MG63 (cell line): ENCODE measurements at regions not wholly inside any gene's neighbourhood (a gene's known extent, or its start where the extent isn't known, plus 50 kb on each side); places are given as distances from the start of the nearest gene placed in this dataset.
"Not testable (repeated sequence)": the region's sequence is repeated elsewhere in the genome, so short reads cannot be mapped to it uniquely, and the experiment has no call there.

ENCODE experiments used
- DNase-seq: peaks from one replicate; pipeline ENCODE4 v3.0.0-alpha.2; 2020
- H3K27me3 ChIP-seq: fragments of 250-450 bp; sonication (Bioruptor Pico); 2 replicates; pipeline ENCODE4 v1.5.1; 2020; ENCODE audit warnings: mild to moderate bottlenecking, moderate library complexity
- H3K36me3 ChIP-seq: fragments of 250-450 bp; sonication (Bioruptor Pico); 2 replicates; pipeline ENCODE4 v1.5.1; 2020; ENCODE audit warnings: mild to moderate bottlenecking, moderate library complexity
- H3K4me3 ChIP-seq: fragments of 250-450 bp; sonication (Bioruptor Pico); 2 replicates; pipeline ENCODE4 v1.5.1; 2020; ENCODE audit warnings: mild to moderate bottlenecking, moderate library complexity
- H3K9me3 ChIP-seq: fragments of 250-450 bp; sonication (Bioruptor Pico); 2 replicates; pipeline ENCODE4 v1.5.1; 2020; ENCODE audit warnings: mild to moderate bottlenecking, moderate library complexity

- DNase-seq = no peak
- Histone ChIP-seq H3K9me3 (no peaks in the 10 kb centered on the region), H3K36me3 (no peaks in the 10 kb centered on the region), H3K4me3 (no peak overlapping the region), H3K27me3 (no peaks in the 10 kb centered on the region)
Observed at GRCh38 chr13:80157261-80157932, 183.5 kb downstream of the SPRY2 start.

- H3K27me3 ChIP-seq, H3K9me3 ChIP-seq, H3K36me3 ChIP-seq, DNase-seq, H3K4me3 ChIP-seq: not testable (repeated sequence)
Observed at GRCh38 chr13:80152142-80152541, 188.8 kb downstream of the SPRY2 start.

GRCh38 chr13:80151016-80151415, 189.9 kb downstream of the SPRY2 start:
- no peak for DNase-seq
- no peaks in the 10 kb centered on the region; the same call in 1 of the 2 replicates for H3K9me3 ChIP-seq
- no peaks in the 10 kb centered on the region for H3K36me3 ChIP-seq
- H3K4me3 ChIP-seq = no peak overlapping the region
- H3K27me3 ChIP-seq = no peaks in the 10 kb centered on the region

- H3K4me3 ChIP-seq = no peak overlapping the region
- no peaks in the 10 kb centered on the region for H3K36me3 ChIP-seq
- H3K9me3 ChIP-seq = no peaks in the 10 kb centered on the region; the same call in 1 of the 2 replicates
- no peaks in the 10 kb centered on the region for H3K27me3 ChIP-seq
- no peak for DNase-seq
Observed at GRCh38 chr13:80149736-80150135, 191.2 kb downstream of the SPRY2 start.

GRCh38 chr13:80145171-80145690, 195.7 kb downstream of the SPRY2 start:
- H3K4me3 ChIP-seq = no peak overlapping the region
- H3K27me3 ChIP-seq = no peaks in the 10 kb centered on the region
- no peaks in the 10 kb centered on the region for H3K36me3 ChIP-seq
- no peaks in the 10 kb centered on the region; the same call in 1 of the 2 replicates for H3K9me3 ChIP-seq
- DNase-seq = no peak

GRCh38 chr13:80144493-80144892, 196.4 kb downstream of the SPRY2 start:
- no peaks in the 10 kb centered on the region for H3K36me3 ChIP-seq
- no peak for DNase-seq
- H3K4me3 ChIP-seq = no peak overlapping the region
- H3K27me3 ChIP-seq = no peaks in the 10 kb centered on the region
- H3K9me3 ChIP-seq = no peaks in the 10 kb centered on the region; the same call in 1 of the 2 replicates

GRCh38 chr13:80141123-80141849, 199.6 kb downstream of the SPRY2 start:
- Histone ChIP-seq H3K36me3 (no peaks in the 10 kb centered on the region), H3K27me3 (no peaks in the 10 kb centered on the region), H3K4me3 (no peak overlapping the region), H3K9me3 (no peaks in the 10 kb centered on the region)
- peak; percentile 35 for DNase-seq

GRCh38 chr13:80140685-80141084, 200.2 kb downstream of the SPRY2 start:
- H3K9me3 ChIP-seq = no peaks in the 10 kb centered on the region
- no peaks in the 10 kb centered on the region for H3K27me3 ChIP-seq
- H3K36me3 ChIP-seq = no peaks in the 10 kb centered on the region
- no peak overlapping the region for H3K4me3 ChIP-seq
- DNase-seq = no peak

- no peak for DNase-seq
- Histone ChIP-seq H3K9me3 (no peaks in the 10 kb centered on the region), H3K36me3 (no peaks in the 10 kb centered on the region), H3K4me3 (no peak overlapping the region), H3K27me3 (no peaks in the 10 kb centered on the region)
Observed at GRCh38 chr13:80139196-80139595, 201.7 kb downstream of the SPRY2 start.

- Histone ChIP-seq H3K9me3 (no peaks in the 10 kb centered on the region), H3K27me3 (no peaks in the 10 kb centered on the region)
- no peak for DNase-seq
Observed at GRCh38 chr13:80137994-80138393, 202.9 kb downstream of the SPRY2 start.

GRCh38 chr13:80134346-80134745, 206.6 kb downstream of the SPRY2 start:
- Histone ChIP-seq H3K27me3 (no peaks in the 10 kb centered on the region), H3K9me3 (no peaks in the 10 kb centered on the region), H3K36me3 (no peaks in the 10 kb centered on the region), H3K4me3 (no peak overlapping the region)
- DNase-seq = no peak

More at GRCh38 chr13:80137994-80138393, 202.9 kb downstream of the SPRY2 start:
- Histone ChIP-seq H3K4me3 (no peak overlapping the region), H3K36me3 (no peaks in the 10 kb centered on the region)

GRCh38 chr13:80133631-80134261, 207.2 kb downstream of the SPRY2 start:
- no peak for DNase-seq
- H3K9me3 ChIP-seq = no peaks in the 10 kb centered on the region
- H3K27me3 ChIP-seq = no peaks in the 10 kb centered on the region
- no peak overlapping the region for H3K4me3 ChIP-seq
- H3K36me3 ChIP-seq = no peaks in the 10 kb centered on the region

GRCh38 chr13:80132741-80133601, 208.0 kb downstream of the SPRY2 start:
- Histone ChIP-seq H3K9me3 (no peaks in the 10 kb centered on the region), H3K4me3 (no peak overlapping the region), H3K27me3 (no peaks in the 10 kb centered on the region), H3K36me3 (no peaks in the 10 kb centered on the region)
- no peak for DNase-seq

- no peaks in the 10 kb centered on the region for H3K27me3 ChIP-seq
- peak; percentile 55 for DNase-seq
- peak overlapping the region; percentile 37 for H3K4me3 ChIP-seq
- H3K36me3 ChIP-seq = no peaks in the 10 kb centered on the region
- H3K9me3 ChIP-seq = no peaks in the 10 kb centered on the region
Observed at GRCh38 chr13:80131204-80131603, 209.7 kb downstream of the SPRY2 start.

- no peak overlapping the region for H3K4me3 ChIP-seq
- DNase-seq = no peak
- H3K27me3 ChIP-seq = no peaks in the 10 kb centered on the region
- no peaks in the 10 kb centered on the region for H3K36me3 ChIP-seq
- no peaks in the 10 kb centered on the region for H3K9me3 ChIP-seq
Observed at GRCh38 chr13:80126389-80127068, 214.4 kb downstream of the SPRY2 start.

GRCh38 chr13:80123945-80124344, 217.0 kb downstream of the SPRY2 start:
- Histone ChIP-seq H3K9me3 (no peaks in the 10 kb centered on the region), H3K4me3 (no peak overlapping the region)
- no peak for DNase-seq

More at GRCh38 chr13:80123945-80124344, 217.0 kb downstream of the SPRY2 start:
- Histone ChIP-seq H3K36me3 (no peaks in the 10 kb centered on the region), H3K27me3 (no peaks in the 10 kb centered on the region)
